Germinal center (tissue), 1 donor: ENCODE measurements at regions not wholly inside any gene's neighbourhood (a gene's known extent, or its start where the extent isn't known, plus 50 kb on each side); places are given as distances from the start of the nearest gene placed in this dataset.
"Not testable (repeated sequence)": the region's sequence is repeated elsewhere in the genome, so short reads cannot be mapped to it uniquely, and the experiment has no call there.

Source experiments
- DNase-seq: peaks from one replicate; pipeline ENCODE4 v3.0.0; 2012; ENCODE audit warnings: mixed read lengths, low spot score

- no peak for DNase-seq
Observed at GRCh38 chr12:75661908-75662307, 150.5 kb upstream of the KRR1 start.

- no peak for DNase-seq
Observed at GRCh38 chr12:75660805-75661404, 149.5 kb upstream of the KRR1 start.

GRCh38 chr12:75660107-75660530 is 148.7 kb upstream of the KRR1 start:
- DNase-seq: no peak

GRCh38 chr12:75658901-75659823 is 147.8 kb upstream of the KRR1 start:
- no peak for DNase-seq

- no peak for DNase-seq
Observed at GRCh38 chr12:75658286-75658685, 146.9 kb upstream of the KRR1 start.

GRCh38 chr12:75657831-75658230 is 146.4 kb upstream of the KRR1 start:
- no peak for DNase-seq

- not testable (repeated sequence) for DNase-seq
Observed at GRCh38 chr12:75657354-75657753, 145.9 kb upstream of the KRR1 start.

GRCh38 chr12:75656648-75657047 is 145.2 kb upstream of the KRR1 start:
- DNase-seq: no peak

GRCh38 chr12:75656210-75656609 is 144.8 kb upstream of the KRR1 start:
- no peak for DNase-seq

- no peak for DNase-seq
Observed at GRCh38 chr12:75655315-75655806, 144.0 kb upstream of the KRR1 start.

GRCh38 chr12:75651342-75651695 is 139.9 kb upstream of the KRR1 start:
- no peak for DNase-seq

GRCh38 chr12:75650595-75651341 is 139.4 kb upstream of the KRR1 start:
- DNase-seq: no peak

GRCh38 chr12:75650100-75650499 is 138.7 kb upstream of the KRR1 start:
- no peak for DNase-seq

GRCh38 chr12:75648856-75649255 is 137.4 kb upstream of the KRR1 start:
- no peak for DNase-seq

- no peak for DNase-seq
Observed at GRCh38 chr12:75646329-75647210, 135.2 kb upstream of the KRR1 start.

GRCh38 chr12:75644472-75645072 is 133.2 kb upstream of the KRR1 start:
- no peak for DNase-seq

- not testable (repeated sequence) for DNase-seq
Observed at GRCh38 chr12:75643119-75643518, 131.7 kb upstream of the KRR1 start.

GRCh38 chr12:75642226-75642625 is 130.8 kb upstream of the KRR1 start:
- no peak for DNase-seq

- peak; percentile 44 for DNase-seq
Observed at GRCh38 chr12:75641031-75641780, 129.8 kb upstream of the KRR1 start.

- no peak for DNase-seq
Observed at GRCh38 chr12:75638792-75639191, 127.4 kb upstream of the KRR1 start.
